SHP77 (cell line): ENCODE measurements at regions not wholly inside any gene's neighbourhood (a gene's known extent, or its start where the extent isn't known, plus 50 kb on each side); places are given as distances from the start of the nearest gene placed in this dataset.
"Not testable (repeated sequence)": the region's sequence is repeated elsewhere in the genome, so short reads cannot be mapped to it uniquely, and the experiment has no call there.

Source experiments
- DNase-seq, 2 experiments: peaks; one replicate each; lab custom pipeline; 2025; lab: John Stamatoyannopoulos, UW

DNA sequence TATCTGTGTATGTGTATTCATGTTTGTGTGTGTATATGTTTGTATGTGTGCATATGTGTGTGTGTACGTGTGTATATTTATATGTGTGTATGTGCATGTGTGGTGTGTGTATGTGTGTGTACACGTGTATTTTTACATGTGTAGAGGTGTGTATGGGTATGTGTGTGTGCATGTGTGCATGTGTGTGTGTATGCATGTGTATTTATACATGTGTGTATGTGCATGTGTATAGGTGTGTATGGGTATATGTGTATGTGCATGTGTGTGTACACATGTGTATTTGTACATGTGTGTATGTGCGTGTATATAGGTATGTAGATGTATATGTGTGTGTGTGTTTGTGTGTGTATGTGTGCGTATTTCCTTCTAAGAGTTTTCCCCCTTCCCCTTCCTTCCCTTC is 207.7 kb upstream of the ATP6AP2 start:
- DNase-seq: no peak

- DNase-seq: no peak
Observed at GRCh38 chrX:40371376-40371775, 209.4 kb upstream of the ATP6AP2 start.

DNA sequence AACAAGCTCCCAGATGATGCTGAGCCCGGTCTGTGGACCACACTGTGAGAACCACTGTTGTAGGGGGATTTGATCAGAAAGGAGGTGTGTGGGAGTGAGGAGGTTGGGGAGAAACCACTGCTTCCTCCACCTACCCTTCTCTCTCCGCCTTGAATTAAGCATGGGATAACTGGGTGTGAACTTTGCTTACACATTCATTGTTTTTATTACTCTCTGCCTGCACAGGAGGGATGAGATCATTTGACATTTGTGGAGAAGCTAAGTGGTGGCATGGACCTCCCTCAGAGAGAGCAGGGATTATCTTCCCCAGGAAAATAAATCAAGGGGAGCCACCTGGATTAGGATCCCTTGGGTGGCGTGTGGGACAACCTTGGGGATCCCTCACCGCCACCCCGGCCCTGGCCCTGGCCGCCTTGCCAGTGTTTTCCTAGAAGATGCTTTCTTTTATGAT is 212.1 kb upstream of the ATP6AP2 start:
- DNase-seq: no peak

- DNase-seq: no peak
Observed at GRCh38 chrX:40366661-40367060, 214.1 kb upstream of the ATP6AP2 start.

- not testable (repeated sequence) for DNase-seq
Observed at GRCh38 chrX:40362291-40362690, 218.5 kb upstream of the ATP6AP2 start.

- DNase-seq: no peak
Observed at GRCh38 chrX:40360557-40360956, 220.2 kb upstream of the ATP6AP2 start.

DNA sequence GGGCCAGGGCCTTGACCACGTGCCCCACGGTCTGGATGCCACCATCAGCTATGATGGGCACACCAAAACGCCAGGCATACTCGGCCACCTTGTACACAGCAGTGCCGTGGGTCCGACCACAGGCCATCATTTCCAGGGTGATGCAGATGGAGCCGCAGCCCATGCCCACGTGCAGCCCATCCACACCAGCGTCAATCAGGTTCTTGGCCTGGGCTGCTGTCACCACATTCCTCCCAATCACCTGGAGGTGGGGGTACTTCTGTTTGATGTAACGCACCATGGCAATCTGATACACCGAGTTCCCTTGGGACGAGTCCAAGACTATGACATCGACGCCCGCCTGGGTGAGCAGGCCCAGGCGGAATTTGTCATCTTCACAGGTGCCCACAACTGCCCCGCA is 221.2 kb upstream of the ATP6AP2 start:
- no peak for DNase-seq

DNA sequence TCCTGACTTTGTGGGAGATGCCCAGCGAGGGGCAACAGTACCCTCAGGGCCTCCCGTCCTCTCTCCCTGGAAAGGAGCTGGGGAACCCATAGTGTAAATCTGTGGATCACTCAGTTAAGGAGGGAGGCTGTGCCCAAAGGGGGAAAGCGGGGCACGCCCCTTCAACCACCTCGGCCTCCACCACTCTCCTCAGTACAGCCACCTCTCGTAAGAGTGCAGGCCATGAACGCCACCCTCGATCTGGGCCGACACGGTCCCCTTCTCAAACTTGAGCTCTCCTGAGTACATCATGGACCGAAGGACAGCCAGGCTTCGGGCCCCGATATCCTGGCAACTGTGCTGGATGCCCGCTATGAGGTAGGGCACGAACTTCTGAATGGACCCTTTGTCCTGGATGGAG is 221.8 kb upstream of the ATP6AP2 start:
- DNase-seq: no peak

DNA sequence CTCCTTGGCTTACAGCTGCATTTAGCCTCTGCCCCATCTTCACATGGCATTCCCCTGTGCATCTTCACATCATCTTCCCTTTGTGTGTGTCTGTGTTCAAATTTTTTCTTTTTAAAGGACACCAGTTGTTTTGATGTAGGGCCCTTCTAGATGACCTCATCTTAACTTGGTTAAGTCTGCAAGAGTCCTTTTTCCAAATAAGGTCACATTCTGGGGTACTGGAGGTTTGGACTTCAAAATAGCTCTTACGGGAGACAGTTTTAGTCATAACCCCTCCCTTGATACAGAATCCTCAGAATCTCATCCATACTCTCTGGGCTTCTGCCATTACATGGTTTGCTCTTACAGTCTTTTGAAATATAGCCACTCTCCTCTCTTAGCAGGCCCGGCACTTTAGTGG is 231.5 kb upstream of the ATP6AP2 start:
- DNase-seq: no peak

GRCh38 chrX:40346379-40346778 is 234.4 kb upstream of the ATP6AP2 start:
- no peak for DNase-seq

- no peak for DNase-seq
Observed at GRCh38 chrX:40343319-40343718, 237.5 kb upstream of the ATP6AP2 start.

DNA sequence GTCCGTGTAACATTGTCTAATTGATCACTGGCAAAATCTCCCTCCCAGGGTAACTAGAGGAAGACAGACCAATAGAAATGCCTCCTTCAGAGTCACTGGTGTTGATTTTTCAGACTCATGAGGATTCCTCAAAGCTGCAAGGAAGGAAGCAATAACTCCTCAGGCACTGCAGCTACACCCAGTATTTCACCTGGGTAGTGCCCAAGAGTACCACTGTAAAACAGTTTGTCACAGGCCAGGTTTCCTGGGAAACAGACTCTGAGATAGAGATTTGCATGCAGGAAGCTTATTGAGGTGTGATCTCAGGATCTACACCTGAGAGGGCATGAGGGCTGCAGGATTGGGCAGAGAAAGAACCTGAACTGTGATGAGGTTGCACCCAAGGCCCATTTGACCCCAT is 240.7 kb upstream of the ATP6AP2 start:
- no peak for DNase-seq

DNA sequence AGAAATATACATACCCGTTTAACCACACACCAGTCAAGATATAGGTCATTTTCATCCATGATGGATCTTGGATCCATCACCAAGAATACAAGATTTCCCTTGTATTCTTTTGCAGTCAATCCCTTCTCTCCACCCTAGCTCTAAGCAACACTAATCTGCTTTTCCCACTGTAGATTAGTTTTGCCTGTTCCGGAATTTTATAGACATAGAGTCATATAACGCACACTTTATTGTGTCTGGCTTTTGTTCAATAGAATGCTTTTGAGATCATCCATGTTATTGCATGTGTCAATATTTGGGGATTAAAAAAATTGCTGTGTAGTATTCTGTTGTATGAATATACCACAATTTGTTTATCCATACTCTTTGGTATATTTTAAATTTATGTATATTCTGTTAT is 235.6 kb upstream of the BCOR start:
- DNase-seq: no peak

GRCh38 chrX:40331762-40332161 is 234.0 kb upstream of the BCOR start:
- DNase-seq: no peak

- DNase-seq: no peak
Observed at GRCh38 chrX:40331353-40331752, 233.6 kb upstream of the BCOR start.

DNA sequence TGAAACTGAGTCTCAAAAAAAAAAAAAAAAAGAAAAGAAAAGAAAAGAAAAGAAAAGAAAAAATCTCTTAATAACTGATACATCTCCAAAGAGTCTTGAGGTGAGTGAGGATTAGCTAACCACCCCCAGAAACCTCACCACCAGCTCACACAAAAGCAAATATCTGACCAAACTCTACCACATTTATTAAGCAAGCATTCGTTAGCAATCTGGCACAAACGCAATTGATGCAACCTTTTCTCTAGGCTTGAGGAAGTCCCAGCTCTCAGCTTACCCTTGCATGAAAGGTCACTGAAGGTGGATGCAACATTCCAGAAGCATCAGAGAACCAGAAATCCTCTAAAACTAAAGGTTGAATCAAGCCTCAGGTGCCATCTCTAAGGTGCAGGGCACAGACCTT is 231.9 kb upstream of the BCOR start:
- DNase-seq: no peak

- no peak for DNase-seq
Observed at GRCh38 chrX:40327085-40327484, 229.3 kb upstream of the BCOR start.

DNA sequence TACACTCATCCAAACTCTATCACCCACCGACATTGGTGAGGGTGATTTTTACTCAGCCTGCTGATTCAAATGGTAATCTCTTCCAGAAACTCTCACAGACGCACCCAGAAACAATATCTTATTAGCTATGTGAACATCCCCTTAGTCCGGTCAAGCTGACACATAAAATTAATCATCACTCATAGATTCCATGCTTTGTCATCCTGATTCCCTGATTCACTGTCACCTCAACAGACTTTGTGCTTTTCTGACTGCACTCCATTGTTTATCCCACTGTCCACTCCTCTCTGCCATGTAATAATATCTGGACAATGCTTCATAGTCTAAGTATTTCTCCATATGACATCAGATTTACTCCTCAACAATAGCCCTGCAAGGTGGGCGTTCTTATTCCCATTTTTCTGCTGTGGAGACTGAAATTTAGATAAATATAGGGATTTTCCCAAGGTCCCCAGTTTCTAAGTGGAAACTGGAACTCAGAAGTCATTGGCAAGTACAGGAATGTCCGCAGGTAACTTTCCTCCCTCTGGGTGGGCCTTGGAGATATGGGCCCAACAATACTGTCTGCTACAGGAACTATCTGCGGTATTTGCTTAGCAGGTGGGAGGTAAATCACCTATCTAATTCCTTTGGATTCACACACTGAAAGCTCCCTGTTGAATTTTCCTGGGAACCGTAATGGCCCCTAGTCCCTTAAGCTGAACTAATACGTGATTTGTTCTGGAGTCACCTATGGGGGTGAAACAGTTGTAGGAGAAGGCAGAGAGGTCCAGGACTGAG is 228.6 kb upstream of the BCOR start:
- DNase-seq: no peak

- DNase-seq: no peak
Observed at GRCh38 chrX:40325161-40325560, 227.4 kb upstream of the BCOR start.

- no peak for DNase-seq
Observed at GRCh38 chrX:40323977-40324376, 226.2 kb upstream of the BCOR start.

DNA sequence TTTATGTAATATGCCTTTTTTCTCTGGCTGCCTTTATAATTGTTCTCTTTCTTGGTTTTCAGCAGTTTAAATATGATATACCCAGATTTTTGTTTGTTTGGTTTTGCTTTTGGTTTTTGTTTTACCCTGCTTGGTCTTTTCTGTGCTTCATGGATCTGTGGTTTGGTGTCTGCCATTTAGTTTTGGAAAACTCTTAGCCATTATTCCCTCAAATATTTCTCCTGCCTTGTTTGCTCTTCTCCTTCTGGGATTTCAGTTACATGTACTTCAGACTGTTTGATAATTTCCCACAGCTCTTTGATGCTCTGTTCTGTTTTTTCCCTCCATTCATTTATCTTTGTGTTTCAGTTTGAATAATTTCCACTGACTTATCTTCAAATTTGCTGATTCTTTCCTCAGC is 223.1 kb upstream of the BCOR start:
- no peak for DNase-seq

GRCh38 chrX:40318801-40319200 is 221.0 kb upstream of the BCOR start:
- no peak for DNase-seq

DNA sequence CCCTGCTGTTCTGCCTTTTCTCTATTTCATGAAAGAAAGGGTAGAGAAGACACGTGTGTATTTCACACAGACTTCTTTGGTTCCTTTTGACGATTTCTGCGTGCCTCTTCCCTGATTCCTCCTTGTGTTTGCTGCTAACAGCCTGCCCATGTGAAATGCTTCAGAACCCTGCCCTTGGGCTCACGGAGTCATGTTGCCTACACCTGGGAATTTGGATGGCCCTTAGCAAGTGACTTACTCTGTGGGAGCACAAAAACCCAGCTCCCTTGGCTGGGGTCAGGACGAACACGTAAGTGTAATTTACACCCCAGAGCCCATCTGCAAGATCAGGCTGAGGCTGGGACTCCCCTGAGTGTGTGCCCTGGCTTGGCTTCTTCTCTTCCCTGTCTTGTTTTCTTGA is 220.3 kb upstream of the BCOR start:
- no peak for DNase-seq

DNA sequence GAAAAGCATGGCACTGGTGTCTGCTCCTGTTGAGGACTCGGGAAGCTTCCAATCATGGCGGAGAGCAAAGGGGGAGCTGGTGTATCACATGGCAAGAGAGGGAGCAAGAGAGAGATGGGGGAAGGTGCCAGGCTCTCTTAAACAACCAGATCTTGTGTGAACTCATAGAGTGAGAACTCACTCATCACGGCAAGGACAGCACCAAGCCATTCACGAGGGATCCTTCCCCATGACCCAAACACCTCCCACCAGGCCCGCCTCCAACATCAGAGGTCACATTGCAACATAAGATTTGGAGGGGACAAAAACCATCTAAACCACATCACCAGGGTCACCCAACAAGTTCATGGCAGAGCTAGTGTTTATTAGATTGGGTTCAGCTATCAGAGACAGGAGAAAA is 218.7 kb upstream of the BCOR start:
- no peak for DNase-seq
